Central memory CD8-positive, alpha-beta T cell (primary cell): ENCODE measurements at regions not wholly inside any gene's neighbourhood (a gene's known extent, or its start where the extent isn't known, plus 50 kb on each side); places are given as distances from the start of the nearest gene placed in this dataset.

Experiments used
- ATAC-seq: fragments of 150-1000 bp; cut with Tn5 transposase; replicated peaks from 2 replicates; pipeline ENCODE4 v1.10.0; 2022; ENCODE audit warnings: mild to moderate bottlenecking, moderate FRiP score, moderate number of reproducible peaks; ENCODE audit not compliant: poor library complexity, severe bottlenecking; ENCODE audit errors: extremely low read depth
- DNase-seq, 2 donors: peaks; one replicate each; pipeline ENCODE4 v3.0.0; 2021; ENCODE audit warnings: low spot score in 2 of 2
- H3K27ac Mint-ChIP-seq: one replicate; pipeline ENCODE4 v1.8.0; 2022; ENCODE audit warnings: low read depth, mild to moderate bottlenecking, moderate library complexity, mixed read lengths
- H3K27me3 Mint-ChIP-seq: one replicate; pipeline ENCODE4 v1.8.0; 2022; ENCODE audit warnings: mixed read lengths
- H3K36me3 Mint-ChIP-seq: one replicate; pipeline ENCODE4 v1.8.0; 2022; ENCODE audit warnings: mild to moderate bottlenecking, moderate library complexity, mixed read lengths; ENCODE audit not compliant: insufficient read depth
- H3K4me1 Mint-ChIP-seq: one replicate; pipeline ENCODE4 v1.8.0; 2022; ENCODE audit warnings: mixed read lengths
- H3K4me3 Mint-ChIP-seq: one replicate; pipeline ENCODE4 v1.8.0; 2022; ENCODE audit warnings: mild to moderate bottlenecking, moderate library complexity, mixed read lengths
- H3K9me3 Mint-ChIP-seq: one replicate; pipeline ENCODE4 v1.8.0; 2022; ENCODE audit warnings: mixed read lengths

- DNase-seq (no peak), ATAC-seq (no peak)
- Mint-ChIP-seq H3K9me3 (no peaks in the 10 kb centered on the region), H3K27me3 (peaks cover 62% of the 10 kb centered on the region), H3K4me3 (no peak overlapping the region), H3K27ac (no peak overlapping the region), H3K4me1 (peaks cover 6% of the 10 kb centered on the region), H3K36me3 (no peaks in the 10 kb centered on the region)
Measured at GRCh38 chr9:126262738-126263137, 63.9 kb upstream of the MVB12B start.

GRCh38 chr9:126270556-126270955 lies 56.1 kb upstream of the MVB12B start:
- ATAC-seq, result no peak
- H3K36me3 Mint-ChIP-seq, result no peaks in the 10 kb centered on the region
- no peak overlapping the region for H3K4me3 Mint-ChIP-seq
- H3K4me1 Mint-ChIP-seq, result no peaks in the 10 kb centered on the region
- no peak for DNase-seq
- peaks cover 9% of the 10 kb centered on the region for H3K27me3 Mint-ChIP-seq
- no peaks in the 10 kb centered on the region for H3K9me3 Mint-ChIP-seq
- no peak overlapping the region for H3K27ac Mint-ChIP-seq

- H3K9me3 Mint-ChIP-seq, result no peaks in the 10 kb centered on the region
- H3K4me1 Mint-ChIP-seq, result no peaks in the 10 kb centered on the region
- no peak for ATAC-seq
- H3K36me3 Mint-ChIP-seq, result no peaks in the 10 kb centered on the region
- no peak overlapping the region for H3K27ac Mint-ChIP-seq
- DNase-seq, result no peak
- peaks cover 49% of the 10 kb centered on the region for H3K27me3 Mint-ChIP-seq
- H3K4me3 Mint-ChIP-seq, result no peak overlapping the region
Measured at GRCh38 chr9:126275386-126276001, 51.1 kb upstream of the MVB12B start.

GRCh38 chr9:126276056-126276728 lies 50.4 kb upstream of the MVB12B start:
- Mint-ChIP-seq H3K27me3 (peaks cover 52% of the 10 kb centered on the region), H3K4me1 (no peaks in the 10 kb centered on the region), H3K36me3 (no peaks in the 10 kb centered on the region), H3K4me3 (no peak overlapping the region), H3K9me3 (no peaks in the 10 kb centered on the region), H3K27ac (no peak overlapping the region)
- no peak for DNase-seq
- no peak for ATAC-seq
